DOHH2 (cell line): ENCODE measurements at regions not wholly inside any gene's neighbourhood (a gene's known extent, or its start where the extent isn't known, plus 50 kb on each side); places are given as distances from the start of the nearest gene placed in this dataset.

Experiments
- H3F3A ChIP-seq: fragments of 200-600 bp; sonication (generic), shearing (Covaris generic); 2 replicates; pipeline ENCODE4 v1.6.0; 2016; ENCODE audit warnings: antibody characterized with exemption, mild to moderate bottlenecking; ENCODE audit not compliant: control insufficient read depth, insufficient read depth
- H3K27ac ChIP-seq: fragments of 200-600 bp; sonication (generic); 2 replicates; pipeline ENCODE4 v1.5.1; 2014; ENCODE audit warnings: low read depth, mild to moderate bottlenecking, low read length, moderate library complexity
- H3K27me3 ChIP-seq: fragments of 200-600 bp; sonication (generic); 2 replicates; pipeline ENCODE4 v1.6.1; 2014; ENCODE audit warnings: mild to moderate bottlenecking, low read length, mixed read lengths; ENCODE audit not compliant: control insufficient read depth
- H3K36me3 ChIP-seq: fragments of 200-600 bp; sonication (generic); 2 replicates; pipeline ENCODE4 v1.6.1; 2014; ENCODE audit warnings: mild to moderate bottlenecking, low read length, moderate library complexity, mixed read lengths; ENCODE audit not compliant: control insufficient read depth
- H3K4me1 ChIP-seq: fragments of 200-600 bp; sonication (generic); 2 replicates; pipeline ENCODE4 v1.6.1; 2014; ENCODE audit warnings: mild to moderate bottlenecking, low read length, mixed read lengths; ENCODE audit not compliant: control insufficient read depth
- H3K4me2 ChIP-seq: fragments of 200-600 bp; sonication (generic); 2 replicates; pipeline ENCODE4 v1.6.0; 2014; ENCODE audit warnings: mild to moderate bottlenecking, low read length, moderate library complexity
- H3K4me3 ChIP-seq: fragments of 200-600 bp; sonication (generic); 2 replicates; pipeline ENCODE4 v1.5.1; 2014; ENCODE audit warnings: mild to moderate bottlenecking, low read length, mixed read lengths
- H3K79me2 ChIP-seq: fragments of 200-600 bp; sonication (generic); 2 replicates; pipeline ENCODE4 v1.6.1; 2014; ENCODE audit warnings: mild to moderate bottlenecking, low read length, mixed read lengths; ENCODE audit not compliant: control insufficient read depth
- H3K9me2 ChIP-seq: fragments of 200-600 bp; sonication (generic); replicated peaks from 2 replicates; pipeline ENCODE4 v1.6.1; 2014; ENCODE audit warnings: mild to moderate bottlenecking, low read length, mixed read lengths; ENCODE audit not compliant: control insufficient read depth
- H3K9me3 ChIP-seq: fragments of 200-600 bp; sonication (generic); 2 replicates; pipeline ENCODE4 v1.6.1; 2014; ENCODE audit warnings: antibody characterized with exemption, low read length, mixed read lengths; ENCODE audit not compliant: control insufficient read depth, insufficient read depth
- H4K20me1 ChIP-seq: fragments of 200-600 bp; sonication (generic); 2 replicates; pipeline ENCODE4 v1.6.0; 2014; ENCODE audit warnings: low read depth, mild to moderate bottlenecking, antibody characterized with exemption, low read length, moderate library complexity; ENCODE audit not compliant: control insufficient read depth, insufficient read depth
- CTCF ChIP-seq: fragments of 200-600 bp; sonication (generic); IDR thresholded peaks from one replicate; pipeline ENCODE4 v1.5.1; 2014; ENCODE audit warnings: antibody characterized with exemption, mild to moderate bottlenecking, low read depth, low read length; ENCODE audit not compliant: poor library complexity, severe bottlenecking
- EZH2phosphoT487 ChIP-seq: fragments of 200-600 bp; sonication (generic); IDR thresholded peaks from 2 replicates; pipeline ENCODE4 v1.6.1; 2017; ENCODE audit warnings: borderline replicate concordance, mild to moderate bottlenecking, antibody characterized with exemption, low read length, moderate library complexity, mixed read lengths

GRCh38 chr22:26775394-26775793, 118.0 kb downstream of the MIAT start:
- TF ChIP-seq CTCF (no peak), EZH2phosphoT487 (no peak)
- Histone ChIP-seq H4K20me1 (no peaks in the 10 kb centered on the region), H3K36me3 (no peaks in the 10 kb centered on the region), H3K9me3 (peaks cover 2% of the 10 kb centered on the region; the same call in 1 of the 2 replicates), H3K27ac (no peak overlapping the region), H3K4me2 (no peak overlapping the region), H3K9me2 (no peaks in the 10 kb centered on the region), H3F3A (no peaks in the 10 kb centered on the region), H3K4me3 (no peak overlapping the region), H3K79me2 (no peaks in the 10 kb centered on the region), H3K4me1 (no peaks in the 10 kb centered on the region), H3K27me3 (no peaks in the 10 kb centered on the region)

- no peaks in the 10 kb centered on the region for H3K79me2 ChIP-seq
- peaks cover 2% of the 10 kb centered on the region; the same call in 1 of the 2 replicates for H3K9me3 ChIP-seq
- no peaks in the 10 kb centered on the region for H3K4me1 ChIP-seq
- no peaks in the 10 kb centered on the region for H3F3A ChIP-seq
- H3K4me2 ChIP-seq = no peak overlapping the region
- H3K4me3 ChIP-seq = no peak overlapping the region
- H3K36me3 ChIP-seq = no peaks in the 10 kb centered on the region
- no peak overlapping the region for H3K27ac ChIP-seq
- H4K20me1 ChIP-seq = no peaks in the 10 kb centered on the region
- no peaks in the 10 kb centered on the region for H3K9me2 ChIP-seq
- TF ChIP-seq CTCF = no peak
- H3K27me3 ChIP-seq = no peaks in the 10 kb centered on the region
Measured at GRCh38 chr22:26777156-26777801, 119.9 kb downstream of the MIAT start.

- Histone ChIP-seq H4K20me1 (no peaks in the 10 kb centered on the region), H3K36me3 (no peaks in the 10 kb centered on the region), H3K9me3 (peaks cover 2% of the 10 kb centered on the region; the same call in 1 of the 2 replicates), H3K4me3 (no peak overlapping the region), H3K27me3 (no peaks in the 10 kb centered on the region), H3K9me2 (no peaks in the 10 kb centered on the region), H3K4me2 (no peak overlapping the region), H3K4me1 (no peaks in the 10 kb centered on the region), H3K27ac (no peak overlapping the region), H3K79me2 (no peaks in the 10 kb centered on the region), H3F3A (no peaks in the 10 kb centered on the region)
- TF ChIP-seq EZH2phosphoT487 = no peak
- no peak for TF ChIP-seq CTCF
Measured at GRCh38 chr22:26778372-26778771, 121.0 kb downstream of the MIAT start.
